ENCODE measurements at regions not wholly inside any gene's neighbourhood (a gene's known extent, or its start where the extent isn't known, plus 50 kb on each side); places are given as distances from the start of the nearest gene placed in this dataset.

DNA sequence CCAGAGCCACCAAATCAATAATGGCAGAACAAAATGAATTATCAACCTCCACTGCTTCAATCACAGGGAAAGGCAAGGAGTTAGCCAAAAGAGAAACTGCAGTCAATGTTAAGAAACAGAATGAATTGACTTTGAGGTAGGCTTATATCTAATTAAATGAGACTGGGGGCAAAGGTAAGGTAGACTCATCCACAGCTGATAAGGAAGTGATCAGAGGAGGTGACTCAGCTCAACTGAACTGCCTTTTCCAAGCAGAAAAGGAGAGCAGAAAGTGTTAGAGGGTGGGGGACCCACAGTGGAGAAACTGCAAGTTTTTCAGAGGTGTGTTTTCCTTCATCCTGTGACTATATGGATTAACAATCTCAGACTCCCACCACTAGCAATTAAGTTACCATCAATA lies 345.8 kb upstream of the PPARGC1A start:
- DNase-seq, result no peak
- intact Hi-C loops (cut with DNase I), result no loop called here
- Histone ChIP-seq H3K9me3 (no peaks in the 10 kb centered on the region), H3K27me3 (no peaks in the 10 kb centered on the region), H3K4me3 (replicated peaks in 1 of 3) (no peak overlapping the region), H3K27ac (no peak overlapping the region), H3K36me3 (no peaks in the 10 kb centered on the region), H3K4me1 (no peaks in the 10 kb centered on the region)
- TF ChIP-seq CTCF (IDR thresholded peaks at IDR 0.05), result no peak
- TF ChIP-seq POLR2A (IDR thresholded peaks at IDR 0.05), result no peak

- no peaks in the 10 kb centered on the region for H3K27me3 ChIP-seq
- H3K4me1 ChIP-seq, result no peaks in the 10 kb centered on the region
- no peak for DNase-seq
- H3K4me3 ChIP-seq (replicated peaks in 1 of 3), result no peak overlapping the region
- 88 to 91% methylated on average over 3 of the region's 3 CpGs for WGBS, 2 donors
- no peak overlapping the region for H3K27ac ChIP-seq
- no peaks in the 10 kb centered on the region for H3K36me3 ChIP-seq
- no peaks in the 10 kb centered on the region for H3K9me3 ChIP-seq
- intact Hi-C loops (cut with DNase I), result no loop called here
- TF ChIP-seq POLR2A (IDR thresholded peaks at IDR 0.05) (no peak), CTCF (IDR thresholded peaks at IDR 0.05) (no peak)
Measured at GRCh38 chr4:24234288-24234848, 344.5 kb upstream of the PPARGC1A start.

GRCh38 chr4:24230955-24231354 lies 341.1 kb upstream of the PPARGC1A start:
- TF ChIP-seq CTCF (IDR thresholded peaks at IDR 0.05) (no peak), POLR2A (IDR thresholded peaks at IDR 0.05) (no peak)
- H3K9me3 ChIP-seq, result no peaks in the 10 kb centered on the region
- no peak overlapping the region for H3K27ac ChIP-seq

DNA sequence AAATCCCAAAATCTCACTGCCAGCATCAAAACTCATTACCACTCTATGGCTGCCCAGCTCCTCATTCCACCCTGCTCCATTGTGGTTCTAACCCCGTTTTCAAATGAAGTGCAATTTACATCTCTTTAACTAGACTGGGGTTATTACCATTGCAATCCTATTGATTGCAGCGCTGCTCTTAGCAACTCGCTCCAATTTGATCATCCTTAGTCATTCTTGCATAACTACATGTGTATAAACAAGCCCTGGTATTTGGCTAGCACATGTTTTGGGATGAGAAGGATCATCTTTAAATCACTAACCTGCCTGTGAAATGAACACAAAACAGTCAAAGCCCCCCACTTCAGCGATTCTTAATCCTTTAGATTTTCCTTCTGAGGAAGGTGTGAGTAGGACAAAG lies 340.1 kb upstream of the PPARGC1A start:
- intact Hi-C loops (cut with DNase I), result no loop called here
- TF ChIP-seq CTCF (IDR thresholded peaks at IDR 0.05) (no peak), POLR2A (IDR thresholded peaks at IDR 0.05) (no peak)
- Histone ChIP-seq H3K27ac (no peak overlapping the region), H3K36me3 (no peaks in the 10 kb centered on the region), H3K27me3 (no peaks in the 10 kb centered on the region), H3K4me1 (no peaks in the 10 kb centered on the region), H3K9me3 (no peaks in the 10 kb centered on the region), H3K4me3 (replicated peaks in 1 of 3) (no peak overlapping the region)
- no peak for DNase-seq
- 83 to 92% methylated on average over 4 of the region's 4 CpGs for WGBS, 2 donors

More at GRCh38 chr4:24230955-24231354, 341.1 kb upstream of the PPARGC1A start:
- intact Hi-C loops (cut with DNase I), result no loop called here
- Histone ChIP-seq H3K27me3 (no peaks in the 10 kb centered on the region), H3K4me1 (no peaks in the 10 kb centered on the region), H3K36me3 (no peaks in the 10 kb centered on the region), H3K4me3 (replicated peaks in 1 of 3) (no peak overlapping the region)
- 92 to 96% methylated on average over 6 of the region's 6 CpGs for WGBS, 2 donors
- DNase-seq, result no peak

- no peak for TF ChIP-seq CTCF (IDR thresholded peaks at IDR 0.05)
- TF ChIP-seq POLR2A (IDR thresholded peaks at IDR 0.05), result no peak
- Histone ChIP-seq H3K4me1 (no peaks in the 10 kb centered on the region), H3K27ac (no peak overlapping the region), H3K4me3 (replicated peaks in 1 of 3) (no peak overlapping the region), H3K36me3 (no peaks in the 10 kb centered on the region), H3K9me3 (no peaks in the 10 kb centered on the region), H3K27me3 (no peaks in the 10 kb centered on the region)
- no peak for DNase-seq
- intact Hi-C loops (cut with DNase I), result no loop called here
- 90 to 96% methylated on average over 4 of the region's 4 CpGs for WGBS, 2 donors
Measured at GRCh38 chr4:24228692-24229091, 338.8 kb upstream of the PPARGC1A start.
